HK-2 (cell line): ENCODE measurements at regions not wholly inside any gene's neighbourhood (a gene's known extent, or its start where the extent isn't known, plus 50 kb on each side); places are given as distances from the start of the nearest gene placed in this dataset.

ENCODE experiments used
- DNase-seq: peaks from one replicate; pipeline ENCODE4 v3.0.0-alpha.2; 2018; ENCODE audit not compliant: unreplicated experiment

DNA sequence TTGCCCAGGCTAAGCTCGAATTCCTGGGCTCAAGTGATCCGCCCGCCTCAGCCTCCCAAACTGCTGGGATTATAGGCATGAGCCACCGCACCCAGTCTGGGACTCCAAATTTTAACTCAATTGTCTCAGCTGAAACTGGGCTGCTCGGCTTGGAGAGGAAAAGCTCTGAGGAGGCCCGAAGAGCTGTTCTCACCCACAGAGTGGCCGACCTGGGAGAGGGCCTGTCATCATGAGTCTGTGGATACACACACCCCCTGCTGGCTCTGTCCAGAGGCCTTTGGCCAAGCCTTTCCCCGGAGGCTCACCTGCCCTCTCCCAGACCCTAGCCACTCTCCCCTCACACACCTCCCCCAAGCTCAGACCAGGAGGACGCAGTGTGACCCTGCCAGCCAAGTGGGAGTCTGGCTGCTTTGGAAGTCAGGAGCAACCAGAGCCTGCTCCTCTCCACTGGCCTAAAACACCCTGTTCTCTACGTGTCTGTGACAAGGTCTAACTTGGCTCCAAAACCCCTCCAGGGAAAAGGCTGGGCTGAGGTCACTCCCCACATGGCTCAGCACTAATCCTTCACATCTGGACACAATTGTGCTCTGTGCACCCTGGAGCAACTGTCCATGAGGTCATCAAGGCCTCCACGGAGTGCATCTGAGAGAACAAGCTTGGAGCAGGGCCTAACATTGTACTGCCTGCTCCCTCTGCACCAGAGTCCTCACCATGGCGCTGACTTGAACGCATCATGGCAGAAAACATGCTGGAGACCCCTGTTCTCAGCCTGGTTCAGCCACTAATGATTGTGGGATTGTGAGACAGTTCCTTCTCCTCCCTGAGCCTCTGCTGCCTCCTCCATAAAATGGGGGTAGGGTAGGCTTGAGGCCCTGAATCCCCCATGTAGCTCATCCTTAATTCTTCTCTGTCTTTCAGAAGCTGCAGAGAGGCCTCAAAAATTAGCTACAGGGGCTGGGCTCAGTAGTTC is 49.9 kb upstream of the RAB6C start:
- no peak for DNase-seq
